Adipocyte (in vitro differentiated cells): ENCODE measurements at regions not wholly inside any gene's neighbourhood (a gene's known extent, or its start where the extent isn't known, plus 50 kb on each side); places are given as distances from the start of the nearest gene placed in this dataset.
"Not testable (repeated sequence)": the region's sequence is repeated elsewhere in the genome, so short reads cannot be mapped to it uniquely, and the experiment has no call there.

Experiments
- DNase-seq: peaks from one replicate; pipeline ENCODE4 v3.0.0-alpha.2; 2015; ENCODE audit warnings: low read depth
- H3K27me3 ChIP-seq: replicated peaks from 2 replicates; pipeline ENCODE4 v1.7.0; 2013; ENCODE audit warnings: mild to moderate bottlenecking, low read length, moderate library complexity; ENCODE audit not compliant: control insufficient read depth, insufficient read depth
- H3K36me3 ChIP-seq: 2 replicates; pipeline ENCODE4 v1.7.0; 2013; ENCODE audit warnings: low read length, mild to moderate bottlenecking, moderate library complexity; ENCODE audit not compliant: control insufficient read depth, insufficient read depth, severe bottlenecking
- H3K4me1 ChIP-seq: 2 replicates; pipeline ENCODE4 v1.7.0; 2013; ENCODE audit warnings: mild to moderate bottlenecking, low read length, moderate library complexity; ENCODE audit not compliant: control insufficient read depth, insufficient read depth
- H3K4me3 ChIP-seq: 2 replicates; pipeline ENCODE4 v1.7.0; 2013; ENCODE audit warnings: mild to moderate bottlenecking, low read length, moderate library complexity
- H3K9ac ChIP-seq: 2 replicates; pipeline ENCODE4 v1.7.0; 2013; ENCODE audit warnings: mild to moderate bottlenecking, low read length, moderate library complexity
- H3K9me3 ChIP-seq: 2 replicates; pipeline ENCODE4 v1.7.0; 2013; ENCODE audit warnings: mild to moderate bottlenecking, low read length, moderate library complexity; ENCODE audit not compliant: control insufficient read depth

GRCh38 chr4:189600718-189601435, 339.8 kb upstream of the FRG1 start:
- Histone ChIP-seq H3K4me3 (no peak overlapping the region), H3K36me3 (no peaks in the 10 kb centered on the region), H3K9me3 (peaks cover 4% of the 10 kb centered on the region), H3K4me1 (no peaks in the 10 kb centered on the region), H3K9ac (no peak overlapping the region), H3K27me3 (no peaks in the 10 kb centered on the region)
- DNase-seq: no peak

DNA sequence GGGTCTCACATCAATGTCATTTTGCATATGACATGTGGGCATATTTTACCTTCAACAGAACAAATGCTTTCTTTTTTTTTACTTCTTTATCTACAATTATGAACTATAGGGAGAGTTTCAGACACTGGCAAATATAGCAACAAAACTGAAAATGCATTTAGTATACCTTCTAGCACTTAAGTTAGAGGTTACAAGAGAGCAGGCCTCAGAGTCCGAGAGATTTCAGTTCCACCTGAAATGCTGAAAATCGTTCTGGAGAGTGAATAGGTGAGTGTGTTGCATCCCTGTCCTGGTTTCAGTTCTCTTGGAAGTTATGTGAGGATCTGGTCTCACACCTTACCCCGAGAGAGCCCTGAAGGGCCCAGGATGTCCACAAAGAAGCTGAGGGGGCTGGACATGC, 337.8 kb upstream of the FRG1 start:
- not testable (repeated sequence) for H3K27me3 ChIP-seq, H3K36me3 ChIP-seq, DNase-seq, H3K4me3 ChIP-seq, H3K9me3 ChIP-seq, H3K4me1 ChIP-seq, H3K9ac ChIP-seq

DNA sequence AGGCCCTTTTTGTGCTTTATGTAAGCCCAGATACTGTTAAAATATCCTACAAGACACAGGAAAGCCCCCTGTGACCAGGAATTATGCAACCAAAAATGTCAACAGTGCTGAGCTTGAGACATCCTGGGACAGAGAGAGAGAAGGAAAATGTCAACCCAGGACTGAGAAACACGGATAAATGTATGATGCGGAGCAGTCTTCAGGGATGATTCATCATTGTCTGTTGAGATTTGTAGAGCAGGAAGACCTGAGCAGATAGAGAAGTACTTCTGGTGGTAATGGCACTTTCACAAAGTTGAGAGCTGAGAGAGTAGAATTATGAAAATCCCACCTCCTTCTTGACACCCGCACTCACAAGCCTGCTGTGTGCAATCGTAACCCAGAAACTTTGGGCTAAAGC, 330.1 kb upstream of the FRG1 start:
- not testable (repeated sequence) for DNase-seq, H3K4me1 ChIP-seq, H3K9ac ChIP-seq, H3K4me3 ChIP-seq, H3K27me3 ChIP-seq, H3K9me3 ChIP-seq, H3K36me3 ChIP-seq

GRCh38 chr4:189613207-189613606, 327.5 kb upstream of the FRG1 start:
- Histone ChIP-seq H3K9ac (no peak overlapping the region), H3K27me3 (no peaks in the 10 kb centered on the region), H3K4me1 (no peaks in the 10 kb centered on the region), H3K36me3 (no peaks in the 10 kb centered on the region), H3K4me3 (no peak overlapping the region), H3K9me3 (no peaks in the 10 kb centered on the region)
- no peak for DNase-seq

DNA sequence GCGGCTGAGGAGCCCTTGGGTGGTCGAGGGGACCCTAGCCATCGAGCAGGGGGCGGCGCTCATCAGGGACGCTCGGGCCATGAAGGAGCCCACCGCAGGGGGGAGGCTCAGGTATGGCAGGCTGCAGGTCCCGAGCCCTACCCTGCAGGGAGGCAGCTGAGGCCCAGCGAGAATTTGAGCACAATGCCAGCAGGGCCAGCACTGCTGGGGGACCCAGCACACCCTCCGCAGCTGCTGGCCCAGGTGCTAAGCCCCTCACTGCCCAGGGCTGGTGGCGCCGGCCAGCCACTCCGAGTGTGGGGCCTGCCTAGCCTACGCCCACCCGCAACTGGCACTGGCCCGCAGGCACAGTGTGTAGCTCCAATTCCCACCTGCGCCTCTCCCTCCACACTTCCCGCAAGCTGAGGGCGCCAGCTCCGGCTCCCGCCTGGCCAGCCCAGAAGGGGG, 325.4 kb upstream of the FRG1 start:
- H3K4me3 ChIP-seq: no peak overlapping the region

DNA sequence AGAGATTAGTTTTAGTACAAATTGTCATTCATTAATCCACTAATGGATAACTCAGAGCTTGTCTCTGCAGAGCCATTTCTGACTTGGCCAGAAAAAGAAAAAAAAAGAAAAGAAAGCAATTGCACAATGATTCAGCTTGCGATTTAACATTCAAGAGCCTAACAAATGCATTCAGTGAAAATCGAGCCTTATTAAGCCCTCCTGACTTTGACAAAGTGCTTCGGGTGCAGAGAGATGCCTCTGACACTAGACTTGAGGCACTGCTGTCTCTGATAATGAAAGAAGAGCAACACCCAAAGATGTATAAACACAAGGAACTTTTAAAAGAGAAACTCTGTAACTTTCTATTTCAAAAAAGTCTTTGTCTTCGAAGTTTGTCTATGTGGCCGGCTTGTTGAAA, 322.9 kb upstream of the FRG1 start:
- not testable (repeated sequence) for DNase-seq, H3K9me3 ChIP-seq, H3K4me1 ChIP-seq, H3K36me3 ChIP-seq, H3K27me3 ChIP-seq, H3K9ac ChIP-seq, H3K4me3 ChIP-seq

More for the DNA sequence above, 325.4 kb upstream of the FRG1 start:
- Histone ChIP-seq H3K9me3 (no peaks in the 10 kb centered on the region), H3K4me1 (no peaks in the 10 kb centered on the region), H3K9ac (no peak overlapping the region), H3K27me3 (no peaks in the 10 kb centered on the region), H3K36me3 (no peaks in the 10 kb centered on the region)
- DNase-seq: no peak

- not testable (repeated sequence) for H3K9ac ChIP-seq, H3K4me3 ChIP-seq, H3K4me1 ChIP-seq, H3K36me3 ChIP-seq, H3K27me3 ChIP-seq, H3K9me3 ChIP-seq, DNase-seq
These were observed 321.0 kb upstream of the FRG1 start for GRCh38 chr4:189619441-189620250.

- H3K27me3 ChIP-seq, H3K4me1 ChIP-seq, H3K9me3 ChIP-seq, DNase-seq, H3K9ac ChIP-seq, H3K36me3 ChIP-seq, H3K4me3 ChIP-seq: not testable (repeated sequence)
These were observed 318.1 kb upstream of the FRG1 start for GRCh38 chr4:189622574-189622973.

GRCh38 chr4:189627041-189627440, 313.6 kb upstream of the FRG1 start:
- not testable (repeated sequence) for H3K4me3 ChIP-seq, H3K9me3 ChIP-seq, H3K27me3 ChIP-seq, H3K36me3 ChIP-seq, H3K9ac ChIP-seq, DNase-seq, H3K4me1 ChIP-seq

DNA sequence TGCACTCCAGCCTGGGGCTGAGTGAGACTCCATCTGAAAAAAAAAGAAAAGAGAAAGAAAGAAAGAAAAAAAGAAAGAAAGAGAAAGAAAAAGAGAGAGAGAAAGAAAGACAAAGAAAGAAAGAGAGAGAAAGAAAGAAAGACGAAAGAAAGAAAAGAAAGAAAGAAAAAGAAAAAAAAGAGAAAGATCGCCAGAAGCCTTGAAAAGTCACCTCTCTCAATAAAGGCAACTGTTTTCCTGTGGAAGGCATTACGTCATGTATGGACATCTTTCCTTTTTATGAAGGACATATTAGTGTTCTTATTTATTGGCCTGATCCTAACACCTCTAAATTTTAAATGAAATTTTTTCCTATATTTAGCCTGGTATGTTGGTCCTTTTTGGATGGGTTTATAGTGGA, 310.9 kb upstream of the FRG1 start:
- H3K4me1 ChIP-seq, H3K36me3 ChIP-seq, H3K9ac ChIP-seq, H3K9me3 ChIP-seq, H3K27me3 ChIP-seq, DNase-seq, H3K4me3 ChIP-seq: not testable (repeated sequence)

- not testable (repeated sequence) for H3K4me3 ChIP-seq, H3K9ac ChIP-seq, H3K4me1 ChIP-seq, H3K27me3 ChIP-seq, DNase-seq, H3K9me3 ChIP-seq, H3K36me3 ChIP-seq
These were observed 309.6 kb upstream of the FRG1 start for GRCh38 chr4:189630913-189631567.
